Keratinocyte (primary cell): ENCODE measurements at regions not wholly inside any gene's neighbourhood (a gene's known extent, or its start where the extent isn't known, plus 50 kb on each side); places are given as distances from the start of the nearest gene placed in this dataset.

Experiments
- DNase-seq: peaks from one replicate; pipeline ENCODE4 v3.0.0-alpha.2; 2011; ENCODE audit warnings: low read depth, missing footprints, low spot score
- FAIRE-seq: peaks from 2 replicates; lab custom pipeline; 2011; peaks lifted over from hg19 to GRCh38; lab: Jason Lieb, UNC
- H2AFZ ChIP-seq: 2 replicates; pipeline ENCODE4 v1.6.0; 2012; ENCODE audit warnings: low read length, control low read depth, inconsistent platforms; ENCODE audit not compliant: control insufficient read depth
- H3K27ac ChIP-seq: 2 replicates; pipeline ENCODE4 v1.5.1; 2011; ENCODE audit warnings: low read length; ENCODE audit not compliant: control insufficient read depth, insufficient read depth
- H3K27me3 ChIP-seq: 3 replicates; pipeline ENCODE4 v1.6.0; 2011; ENCODE audit warnings: low read length; ENCODE audit not compliant: control insufficient read depth, insufficient read depth; ENCODE audit errors: extremely low read depth
- H3K36me3 ChIP-seq, 2 experiments: 2 replicates in 1 of 2; 3 replicates in 1 of 2; pipeline ENCODE4 v1.5.1; 2011; ENCODE audit warnings: low read length in 2 of 2, mild to moderate bottlenecking in 1 of 2; ENCODE audit not compliant: control insufficient read depth in 2 of 2, insufficient read depth in 2 of 2; ENCODE audit errors: extremely low read depth in 1 of 2
- H3K4me1 ChIP-seq: 3 replicates; pipeline ENCODE4 v1.5.1; 2011; ENCODE audit warnings: low read length; ENCODE audit not compliant: control insufficient read depth, insufficient read depth; ENCODE audit errors: extremely low read depth
- H3K4me2 ChIP-seq: 3 replicates; pipeline ENCODE4 v1.6.0; 2011; ENCODE audit warnings: low read depth, low read length; ENCODE audit not compliant: control insufficient read depth, insufficient read depth; ENCODE audit errors: extremely low read depth
- H3K4me3 ChIP-seq, 3 experiments: fragments of 200-600 bp in 1 of 3; sonication (generic) in 1 of 3; 2 replicates in 2 of 3; 3 replicates in 1 of 3; pipeline ENCODE4 v1.5.1; 2011 to 2016; ENCODE audit warnings: low read length in 3 of 3, mild to moderate bottlenecking in 3 of 3, control low read depth in 2 of 3, inconsistent platforms in 1 of 3, low read depth in 1 of 3, mixed read lengths in 1 of 3, mixed run types in 1 of 3, moderate library complexity in 1 of 3; ENCODE audit not compliant: control insufficient read depth in 2 of 3, insufficient read depth in 2 of 3; ENCODE audit errors: extremely low read depth in 1 of 3
- H3K79me2 ChIP-seq: 2 replicates; pipeline ENCODE4 v1.6.0; 2012; ENCODE audit warnings: low read length; ENCODE audit not compliant: control insufficient read depth, insufficient read depth
- H3K9ac ChIP-seq: 3 replicates; pipeline ENCODE4 v1.6.0; 2011; ENCODE audit warnings: low read length; ENCODE audit not compliant: control insufficient read depth, insufficient read depth; ENCODE audit errors: extremely low read depth
- H3K9me1 ChIP-seq: 3 replicates; pipeline ENCODE4 v1.6.0; 2011; ENCODE audit warnings: low read length; ENCODE audit not compliant: control insufficient read depth, insufficient read depth; ENCODE audit errors: extremely low read depth
- H3K9me3 ChIP-seq: 2 replicates; pipeline ENCODE4 v1.5.1; 2012; ENCODE audit warnings: low read depth, low read length; ENCODE audit not compliant: control insufficient read depth
- H4K20me1 ChIP-seq: 3 replicates; pipeline ENCODE4 v1.6.0; 2011; ENCODE audit warnings: low read length; ENCODE audit not compliant: control insufficient read depth, insufficient read depth; ENCODE audit errors: extremely low read depth
- EZH2 ChIP-seq: IDR thresholded peaks from one replicate; pipeline ENCODE4 v1.6.1; 2012; ENCODE audit warnings: inconsistent platforms, mild to moderate bottlenecking, low read length, moderate library complexity
- dilution Hi-C: fragments of 300-500 bp; cut with MboI; formaldehyde crosslinking; loops from one replicate; pipeline ENCODE4 v1.7.0; 2020; ENCODE audit warnings: low sequenced_read_pairs; ENCODE audit not compliant: extremely low pct_ligation_motif_present
- TF ChIP-seq, protein P1 (sequence below), 3 experiments: IDR thresholded peaks in 1 of 3; conservative IDR thresholded peaks in 1 of 3; optimal IDR thresholded peaks in 1 of 3; 2 replicates in 2 of 3; 3 replicates in 1 of 3; pipeline versions ENCODE3 to v1.5.1; 2011; ENCODE audit warnings: low read length in 3 of 3, mild to moderate bottlenecking in 3 of 3, moderate library complexity in 2 of 3, control low read depth in 1 of 3, inconsistent platforms in 1 of 3; ENCODE audit not compliant: insufficient read depth in 2 of 3; ENCODE audit errors: extremely low read depth in 1 of 3

DNA sequence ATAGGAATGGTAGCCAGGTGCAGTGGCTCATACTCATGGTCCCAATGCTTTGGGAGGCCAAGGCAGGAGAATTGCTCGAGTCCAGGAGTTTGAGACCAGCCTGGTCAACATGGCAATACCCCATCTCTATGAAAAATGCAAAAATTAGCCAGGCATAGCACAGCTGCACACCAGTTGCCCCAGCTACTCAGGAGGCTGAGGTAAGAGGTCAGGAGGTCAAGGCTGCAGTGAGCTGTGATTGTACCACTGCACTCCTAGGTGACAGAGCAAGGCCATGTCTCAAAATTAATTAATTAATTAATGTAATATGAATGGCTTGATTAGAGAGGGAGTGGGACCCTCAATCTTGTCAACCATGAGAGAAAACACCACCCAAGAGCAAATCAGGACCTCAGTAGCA, 198.7 kb upstream of the DUSP10 start:
- H2AFZ ChIP-seq = no peak overlapping the region
- DNase-seq = no peak
- H3K27ac ChIP-seq = no peak overlapping the region
- no peaks in the 10 kb centered on the region for H3K36me3 ChIP-seq
- no peak overlapping the region for H3K4me2 ChIP-seq
- H3K9ac ChIP-seq = no peak overlapping the region
- H3K4me1 ChIP-seq = no peaks in the 10 kb centered on the region
- H3K9me1 ChIP-seq = no peaks in the 10 kb centered on the region
- H4K20me1 ChIP-seq = no peaks in the 10 kb centered on the region
- FAIRE-seq = no peak
- dilution Hi-C loops = no loop called here
- H3K79me2 ChIP-seq = no peaks in the 10 kb centered on the region
- H3K27me3 ChIP-seq = no peaks in the 10 kb centered on the region
- H3K4me3 ChIP-seq = no peak overlapping the region
- peaks cover 3% of the 10 kb centered on the region for H3K9me3 ChIP-seq
- TF ChIP-seq, protein P1, sequence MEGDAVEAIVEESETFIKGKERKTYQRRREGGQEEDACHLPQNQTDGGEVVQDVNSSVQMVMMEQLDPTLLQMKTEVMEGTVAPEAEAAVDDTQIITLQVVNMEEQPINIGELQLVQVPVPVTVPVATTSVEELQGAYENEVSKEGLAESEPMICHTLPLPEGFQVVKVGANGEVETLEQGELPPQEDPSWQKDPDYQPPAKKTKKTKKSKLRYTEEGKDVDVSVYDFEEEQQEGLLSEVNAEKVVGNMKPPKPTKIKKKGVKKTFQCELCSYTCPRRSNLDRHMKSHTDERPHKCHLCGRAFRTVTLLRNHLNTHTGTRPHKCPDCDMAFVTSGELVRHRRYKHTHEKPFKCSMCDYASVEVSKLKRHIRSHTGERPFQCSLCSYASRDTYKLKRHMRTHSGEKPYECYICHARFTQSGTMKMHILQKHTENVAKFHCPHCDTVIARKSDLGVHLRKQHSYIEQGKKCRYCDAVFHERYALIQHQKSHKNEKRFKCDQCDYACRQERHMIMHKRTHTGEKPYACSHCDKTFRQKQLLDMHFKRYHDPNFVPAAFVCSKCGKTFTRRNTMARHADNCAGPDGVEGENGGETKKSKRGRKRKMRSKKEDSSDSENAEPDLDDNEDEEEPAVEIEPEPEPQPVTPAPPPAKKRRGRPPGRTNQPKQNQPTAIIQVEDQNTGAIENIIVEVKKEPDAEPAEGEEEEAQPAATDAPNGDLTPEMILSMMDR (optimal IDR thresholded peaks at IDR 0.05 in 1 of 3, IDR thresholded peaks at IDR 0.05 in 1 of 3, conservative IDR thresholded peaks at IDR 0.05 in 1 of 3; ENCODE audit: extremely low read depth in 1 of 3, insufficient read depth in 2 of 3, low read length in 3 of 3) = no peak
- no peak for TF ChIP-seq EZH2

DNA sequence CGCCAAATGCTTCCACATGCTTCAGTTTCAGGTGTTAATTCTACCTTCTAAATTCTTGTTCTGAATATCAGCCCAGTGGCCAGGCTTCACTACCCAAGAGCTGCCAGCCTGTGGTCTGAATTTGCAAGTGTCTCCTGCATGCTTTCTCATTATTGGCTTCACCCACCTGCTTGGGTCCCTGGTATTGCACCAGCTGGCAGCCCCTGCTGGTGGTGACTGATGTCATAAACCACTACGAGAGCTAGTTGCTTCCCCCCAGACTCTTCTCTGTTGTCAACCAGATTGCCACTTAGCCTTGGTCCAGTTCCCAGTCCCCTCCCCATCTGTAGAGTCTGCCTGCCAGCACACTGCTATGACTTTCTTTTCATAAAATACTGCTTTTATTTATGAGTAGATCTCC, 197.7 kb upstream of the DUSP10 start:
- Histone ChIP-seq H3K9ac (no peak overlapping the region), H3K4me2 (no peak overlapping the region), H3K79me2 (no peaks in the 10 kb centered on the region), H3K9me1 (no peaks in the 10 kb centered on the region), H3K4me3 (no peak overlapping the region), H4K20me1 (no peaks in the 10 kb centered on the region), H3K27ac (no peak overlapping the region), H2AFZ (no peak overlapping the region), H3K27me3 (no peaks in the 10 kb centered on the region), H3K36me3 (no peaks in the 10 kb centered on the region), H3K4me1 (no peaks in the 10 kb centered on the region), H3K9me3 (no peaks in the 10 kb centered on the region)
- FAIRE-seq = no peak
- DNase-seq = no peak
- dilution Hi-C loops = no loop called here
- no peak for TF ChIP-seq EZH2
- TF ChIP-seq, protein P1 (optimal IDR thresholded peaks at IDR 0.05 in 1 of 3, IDR thresholded peaks at IDR 0.05 in 1 of 3, conservative IDR thresholded peaks at IDR 0.05 in 1 of 3; ENCODE audit: extremely low read depth in 1 of 3, insufficient read depth in 2 of 3, low read length in 3 of 3) = no peak
